Gastrocnemius medialis (tissue), 4 donors: ENCODE measurements at regions not wholly inside any gene's neighbourhood (a gene's known extent, or its start where the extent isn't known, plus 50 kb on each side); places are given as distances from the start of the nearest gene placed in this dataset.

ENCODE experiments used
- ATAC-seq, 2 donors: fragments of 150-250 bp; one replicate each; pipeline ENCODE4 v1.9.1; 2016
- DNase-seq, 2 donors: peaks; one replicate each; pipeline ENCODE4 v3.0.0-alpha.2; 2019
- H3K27ac ChIP-seq, 4 donors: fragments of 200-600 bp; sonication (generic); 1 replicate in 1 of 4; 2 replicates in 3 of 4; pipeline ENCODE4 v1.5.1; 2016 to 2018; ENCODE audit warnings: mild to moderate bottlenecking in 2 of 4, moderate library complexity in 1 of 4
- H3K27me3 ChIP-seq, 3 donors: fragments of 200-600 bp; sonication (generic) in 2 of 3; 1 replicate in 1 of 3; 2 replicates in 2 of 3; pipeline versions ENCODE4 v1.5.1 to v1.6.0; 2016 to 2019; ENCODE audit warnings: mild to moderate bottlenecking in 1 of 3, moderate library complexity in 1 of 3
- H3K36me3 ChIP-seq, 2 donors: fragments of 200-600 bp; sonication (generic) in 1 of 2; one replicate each; pipeline ENCODE4 v1.5.1; 2017 to 2018
- H3K4me1 ChIP-seq, 2 donors: fragments of 200-600 bp; sonication (generic) in 1 of 2; one replicate each; pipeline ENCODE4 v1.5.1; 2016 to 2017; ENCODE audit warnings: mild to moderate bottlenecking in 2 of 2
- H3K4me3 ChIP-seq, 4 donors: fragments of 200-600 bp; sonication (generic) in 3 of 4; 1 replicate in 1 of 4; 2 replicates in 3 of 4; pipeline ENCODE4 v1.5.1; 2016 to 2019; ENCODE audit warnings: mild to moderate bottlenecking in 2 of 4
- H3K9me3 ChIP-seq, 3 donors: fragments of 200-600 bp; sonication (generic) in 2 of 3; 1 replicate in 1 of 3; 2 replicates in 2 of 3; pipeline ENCODE4 v1.5.1; 2016 to 2019
- CTCF ChIP-seq, 5 experiments: fragments of 450-650 bp in 3 of 5; fragments of 200-600 bp in 2 of 5; sonication (generic) in 2 of 5; IDR thresholded peaks in 4 of 5; conservative IDR thresholded peaks in 1 of 5; 1 replicate in 4 of 5; 2 replicates in 1 of 5; pipeline ENCODE4 v1.5.1; 2016 to 2019; ENCODE audit warnings: antibody characterized with exemption in 5 of 5, mild to moderate bottlenecking in 3 of 5, moderate library complexity in 3 of 5
- POLR2A ChIP-seq, 2 donors: fragments of 450-650 bp; IDR thresholded peaks; one replicate each; pipeline ENCODE4 v1.6.1; 2017; ENCODE audit warnings: antibody characterized with exemption in 2 of 2, mild to moderate bottlenecking in 2 of 2, moderate library complexity in 2 of 2
- in situ Hi-C, 4 donors: fragments of 200-750 bp; cut with MboI; loops; one replicate each; pipeline versions ENCODE4 v1.15.0 to v1.8.0; 2017; ENCODE audit warnings: low sequenced_read_pairs in 4 of 4
- intact Hi-C: fragments of 100-400 bp; cut with DNase I; formaldehyde crosslinking; loops from one replicate; pipeline ENCODE4 v1.15.1; 2023; ENCODE audit warnings: low total_unique reads

GRCh38 chr4:167290678-167291077 lies 56.4 kb upstream of the SPOCK3 start:
- intact Hi-C loops (loop anchor here (5.0 kb wide), 1 partner anchor 268 kb away; no protein-coding TSS in a partner anchor), in situ Hi-C loops (loop anchor here in 1 of 4 donors (10.0 kb wide), 1 partner anchor 266 kb away; no protein-coding TSS in a partner anchor)
- Histone ChIP-seq H3K4me1 (no peaks in the 10 kb centered on the region), H3K27ac (no peak overlapping the region), H3K4me3 (no peak overlapping the region), H3K9me3 (no peaks in the 10 kb centered on the region), H3K27me3 (no peaks in the 10 kb centered on the region), H3K36me3 (no peaks in the 10 kb centered on the region)
- peak in 1 of 5 experiments; percentile 8 for TF ChIP-seq CTCF (IDR thresholded peaks at IDR 0.05 in 4 of 5, conservative IDR thresholded peaks at IDR 0.05 in 1 of 5)
- TF ChIP-seq POLR2A (IDR thresholded peaks at IDR 0.05): no peak
- ATAC-seq (no peak), DNase-seq (no peak)

DNA sequence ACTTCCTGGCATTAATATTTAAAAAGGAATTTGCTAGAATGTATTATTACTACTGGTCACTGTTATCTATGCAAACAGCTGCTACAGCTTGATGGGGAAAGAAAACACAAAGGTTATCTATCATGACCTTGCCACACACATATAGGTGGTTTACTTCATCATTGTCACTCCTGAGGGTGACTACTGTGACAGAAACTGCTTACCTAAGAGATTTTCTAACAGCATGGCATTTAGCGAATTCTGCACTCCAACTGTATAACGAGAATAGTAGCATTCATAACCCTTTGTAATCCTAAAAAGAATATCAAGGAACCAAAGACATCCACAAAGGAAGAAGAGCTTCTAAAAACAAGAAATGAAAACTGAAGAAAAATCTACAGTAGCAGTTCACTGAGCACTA lies 74.6 kb upstream of the SPOCK3 start:
- intact Hi-C loops: no loop called here

DNA sequence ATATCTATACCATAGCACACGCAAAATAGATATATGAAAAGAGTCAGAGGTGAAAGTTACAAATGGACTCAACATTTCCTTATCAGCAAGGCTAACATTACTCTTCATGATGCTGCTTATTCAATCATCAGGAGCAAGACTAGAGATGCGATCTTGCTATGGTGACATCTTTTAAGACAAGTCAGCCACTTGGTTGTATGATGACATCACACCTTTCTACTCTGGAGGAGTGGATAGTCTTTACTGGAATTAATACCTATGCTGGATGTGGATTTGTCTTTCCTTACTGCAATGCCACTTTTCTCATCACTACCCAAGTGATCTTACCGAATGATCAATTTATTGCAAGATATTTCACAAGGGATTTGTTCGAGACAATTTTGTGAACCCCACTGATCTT lies 87.0 kb upstream of the SPOCK3 start:
- Histone ChIP-seq H3K27ac (no peak overlapping the region), H3K27me3 (no peaks in the 10 kb centered on the region), H3K9me3 (no peaks in the 10 kb centered on the region), H3K36me3 (no peaks in the 10 kb centered on the region), H3K4me3 (no peak overlapping the region), H3K4me1 (no peaks in the 10 kb centered on the region)
- TF ChIP-seq POLR2A (IDR thresholded peaks at IDR 0.05): no peak
- no peak for TF ChIP-seq CTCF (IDR thresholded peaks at IDR 0.05 in 4 of 5, conservative IDR thresholded peaks at IDR 0.05 in 1 of 5)
- ATAC-seq (no peak), DNase-seq (no peak)
- in situ Hi-C loops: no loop called here
- intact Hi-C loops: no loop called here

More for the DNA sequence above, 74.6 kb upstream of the SPOCK3 start:
- no peak overlapping the region for H3K4me3 ChIP-seq
- no peaks in the 10 kb centered on the region for H3K27me3 ChIP-seq
- H3K9me3 ChIP-seq: no peaks in the 10 kb centered on the region
- DNase-seq (no peak), ATAC-seq (no peak)
- TF ChIP-seq CTCF (IDR thresholded peaks at IDR 0.05 in 4 of 5, conservative IDR thresholded peaks at IDR 0.05 in 1 of 5) (no peak), POLR2A (IDR thresholded peaks at IDR 0.05) (no peak)
- in situ Hi-C loops: no loop called here
- no peaks in the 10 kb centered on the region for H3K36me3 ChIP-seq
- H3K27ac ChIP-seq: no peak overlapping the region
- no peaks in the 10 kb centered on the region for H3K4me1 ChIP-seq

DNA sequence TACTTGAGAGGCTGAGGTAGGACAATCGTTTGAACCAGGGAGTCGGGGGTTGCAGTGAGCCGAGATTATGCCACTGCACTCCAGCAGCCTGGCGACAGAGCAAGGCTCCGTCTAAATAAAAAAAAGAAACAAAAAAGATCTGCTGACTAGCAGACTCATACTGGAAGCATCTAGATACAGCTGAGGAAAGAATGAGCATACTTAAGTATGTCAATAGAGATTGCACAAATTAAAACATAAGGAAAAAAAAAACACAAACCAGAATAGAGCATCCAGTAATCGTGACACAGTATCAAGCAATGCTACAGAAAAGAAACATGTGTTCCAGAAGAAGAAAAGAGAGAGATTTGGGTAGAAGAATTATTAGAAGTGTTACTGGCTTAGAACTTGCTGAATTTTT lies 105.5 kb upstream of the SPOCK3 start:
- H3K9me3 ChIP-seq: no peaks in the 10 kb centered on the region
- no peaks in the 10 kb centered on the region for H3K4me1 ChIP-seq
- no peak for ATAC-seq
- no peaks in the 10 kb centered on the region for H3K36me3 ChIP-seq
- no peak overlapping the region for H3K4me3 ChIP-seq
- intact Hi-C loops: no loop called here
- no peak for TF ChIP-seq POLR2A (IDR thresholded peaks at IDR 0.05)
- no peak for TF ChIP-seq CTCF (IDR thresholded peaks at IDR 0.05 in 4 of 5, conservative IDR thresholded peaks at IDR 0.05 in 1 of 5)
- in situ Hi-C loops: no loop called here
- no peaks in the 10 kb centered on the region for H3K27me3 ChIP-seq
- DNase-seq: no peak
- no peak overlapping the region for H3K27ac ChIP-seq

GRCh38 chr4:167359711-167360110 lies 125.4 kb upstream of the SPOCK3 start:
- TF ChIP-seq CTCF (IDR thresholded peaks at IDR 0.05 in 4 of 5, conservative IDR thresholded peaks at IDR 0.05 in 1 of 5) (no peak), POLR2A (IDR thresholded peaks at IDR 0.05) (no peak)
- DNase-seq: no peak
- intact Hi-C loops: no loop called here
- Histone ChIP-seq H3K4me1 (no peaks in the 10 kb centered on the region), H3K27ac (no peak overlapping the region), H3K9me3 (no peaks in the 10 kb centered on the region), H3K4me3 (no peak overlapping the region), H3K36me3 (no peaks in the 10 kb centered on the region), H3K27me3 (no peaks in the 10 kb centered on the region)
- in situ Hi-C loops: no loop called here
- no peak for ATAC-seq
